GM12874 (cell line): ENCODE measurements at regions not wholly inside any gene's neighbourhood (a gene's known extent, or its start where the extent isn't known, plus 50 kb on each side); places are given as distances from the start of the nearest gene placed in this dataset.

ENCODE experiments used
- TF ChIP-seq, protein P1 (sequence below): IDR thresholded peaks from 2 replicates; pipeline ENCODE4 v1.5.1; 2011; ENCODE audit warnings: low read depth, mild to moderate bottlenecking, control low read depth, low read length, moderate library complexity; ENCODE audit not compliant: insufficient read depth

DNA sequence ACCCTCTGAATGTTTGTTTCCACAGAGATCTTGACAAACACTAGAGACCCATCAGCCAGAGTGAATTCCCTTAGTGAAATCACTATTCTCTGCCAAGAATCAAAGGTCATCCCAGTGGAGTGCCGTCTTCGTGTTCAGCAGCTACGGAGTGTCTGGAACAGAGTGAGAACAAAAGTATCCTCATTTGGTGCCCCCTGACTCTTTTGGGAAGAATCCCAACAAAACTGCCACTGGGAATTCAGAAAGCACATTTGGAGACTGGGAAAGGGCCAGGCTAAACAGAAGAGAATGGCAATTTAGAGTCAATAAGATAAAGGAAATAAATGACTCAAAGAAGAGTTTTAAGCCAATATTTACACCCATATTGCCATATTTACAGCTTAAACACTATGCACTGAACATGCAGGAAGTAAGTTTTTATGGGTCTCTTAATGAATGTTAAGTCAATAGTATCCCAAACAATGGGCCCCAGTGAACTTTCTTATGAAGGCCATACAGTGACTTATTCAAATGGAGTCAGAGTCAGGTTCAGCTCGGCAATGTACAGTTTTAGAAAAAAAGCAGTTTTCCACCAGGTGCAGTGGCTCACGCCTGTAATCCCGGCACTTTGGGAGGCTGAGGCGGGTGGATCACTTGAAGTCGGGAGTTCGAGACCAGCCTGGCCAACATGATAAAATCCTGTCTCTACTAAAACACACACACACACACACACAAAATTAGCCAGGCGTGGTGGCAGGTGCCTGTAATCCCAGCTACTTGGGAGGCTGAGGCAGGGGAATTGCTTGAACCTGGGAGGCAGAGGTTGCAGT lies 392.6 kb downstream of the KLF5 start:
- TF ChIP-seq, protein P1, sequence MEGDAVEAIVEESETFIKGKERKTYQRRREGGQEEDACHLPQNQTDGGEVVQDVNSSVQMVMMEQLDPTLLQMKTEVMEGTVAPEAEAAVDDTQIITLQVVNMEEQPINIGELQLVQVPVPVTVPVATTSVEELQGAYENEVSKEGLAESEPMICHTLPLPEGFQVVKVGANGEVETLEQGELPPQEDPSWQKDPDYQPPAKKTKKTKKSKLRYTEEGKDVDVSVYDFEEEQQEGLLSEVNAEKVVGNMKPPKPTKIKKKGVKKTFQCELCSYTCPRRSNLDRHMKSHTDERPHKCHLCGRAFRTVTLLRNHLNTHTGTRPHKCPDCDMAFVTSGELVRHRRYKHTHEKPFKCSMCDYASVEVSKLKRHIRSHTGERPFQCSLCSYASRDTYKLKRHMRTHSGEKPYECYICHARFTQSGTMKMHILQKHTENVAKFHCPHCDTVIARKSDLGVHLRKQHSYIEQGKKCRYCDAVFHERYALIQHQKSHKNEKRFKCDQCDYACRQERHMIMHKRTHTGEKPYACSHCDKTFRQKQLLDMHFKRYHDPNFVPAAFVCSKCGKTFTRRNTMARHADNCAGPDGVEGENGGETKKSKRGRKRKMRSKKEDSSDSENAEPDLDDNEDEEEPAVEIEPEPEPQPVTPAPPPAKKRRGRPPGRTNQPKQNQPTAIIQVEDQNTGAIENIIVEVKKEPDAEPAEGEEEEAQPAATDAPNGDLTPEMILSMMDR: no peak

DNA sequence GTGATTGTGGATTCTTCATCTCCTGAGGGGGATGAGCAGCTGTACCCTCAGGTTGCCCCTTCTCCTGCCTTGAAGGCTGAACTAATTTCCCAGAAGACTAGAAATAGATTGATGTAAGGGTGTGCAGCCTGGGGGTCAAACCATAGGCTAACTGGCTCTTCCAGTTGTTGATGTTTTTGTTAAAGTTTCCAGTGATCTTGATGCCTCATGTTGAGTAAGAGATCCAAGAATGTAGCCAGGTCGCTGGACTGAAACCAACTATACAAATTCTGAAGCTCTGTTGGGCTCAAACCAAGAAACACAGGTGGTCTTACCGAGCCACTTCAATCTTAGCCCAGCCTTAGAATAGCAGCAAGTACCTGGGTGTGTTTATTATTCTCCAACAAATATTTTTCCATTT lies 391.8 kb downstream of the KLF5 start:
- TF ChIP-seq, protein P1: no peak

DNA sequence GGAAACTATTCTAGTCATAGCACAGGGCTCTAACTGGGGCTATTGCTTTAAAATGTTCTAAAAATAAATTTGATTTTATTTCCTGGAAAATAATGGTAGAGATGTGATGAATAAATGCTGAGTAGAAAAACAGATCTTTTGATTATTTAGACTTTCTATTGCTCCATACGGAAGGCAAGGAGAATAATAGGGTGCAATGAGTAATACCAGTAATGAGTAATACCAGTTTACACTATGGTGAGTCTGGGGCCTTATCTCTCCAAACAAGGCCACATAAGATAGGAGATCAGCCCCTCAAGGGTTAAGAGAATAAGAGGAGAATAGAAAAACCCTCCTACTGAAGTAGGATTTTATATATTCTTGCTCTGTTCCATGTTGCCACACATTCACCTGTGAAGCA lies 390.4 kb downstream of the KLF5 start:
- TF ChIP-seq, protein P1: no peak

DNA sequence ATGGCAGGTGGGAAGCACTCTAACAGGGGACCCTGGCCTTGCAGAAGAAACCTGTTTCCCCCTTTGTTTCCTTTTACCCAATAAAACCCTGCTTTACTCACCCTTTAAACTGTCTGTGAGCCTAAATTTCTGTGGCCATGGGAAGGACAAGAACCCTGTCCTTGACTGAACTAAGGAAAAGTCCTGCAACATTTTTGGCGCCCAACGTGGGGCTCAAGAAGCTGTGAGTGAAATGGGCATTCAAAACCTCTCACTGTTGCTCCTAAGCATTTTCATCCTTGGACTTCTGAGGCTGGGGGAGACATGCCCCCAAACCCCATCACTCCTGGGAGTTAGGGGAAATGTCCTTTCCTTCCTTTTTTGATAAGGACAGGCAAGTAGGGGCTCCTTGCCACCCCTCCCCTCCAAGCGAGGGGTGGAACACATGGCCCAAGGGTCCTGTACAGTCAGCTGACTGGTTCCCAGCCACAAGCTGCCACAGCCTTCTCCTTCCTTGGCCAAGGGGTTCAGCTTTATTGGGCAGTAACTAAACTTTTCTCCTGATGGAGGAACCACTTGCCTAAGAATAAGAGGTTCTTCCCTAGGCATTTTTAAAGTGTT lies 381.6 kb downstream of the KLF5 start:
- TF ChIP-seq, protein P1: no peak

DNA sequence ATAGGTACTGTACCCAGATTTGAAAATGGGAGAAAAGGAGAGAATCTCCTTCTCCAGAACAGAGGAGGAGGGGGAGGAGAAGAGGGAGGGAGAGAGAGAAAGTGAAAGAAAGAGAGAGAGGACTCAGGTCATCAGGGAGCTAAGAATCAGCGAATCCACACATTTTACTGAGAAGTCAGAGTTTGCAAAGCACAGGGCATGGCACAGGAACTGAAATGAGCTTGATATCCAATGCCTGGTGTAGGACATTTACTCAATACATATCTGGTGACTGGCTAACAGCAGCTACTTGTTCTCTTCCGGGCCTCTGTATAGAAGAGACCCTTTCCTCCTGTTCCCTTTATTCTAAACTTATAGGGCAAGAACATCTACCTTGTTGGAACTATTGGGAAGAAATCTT lies 375.1 kb downstream of the KLF5 start:
- TF ChIP-seq, protein P1: no peak

DNA sequence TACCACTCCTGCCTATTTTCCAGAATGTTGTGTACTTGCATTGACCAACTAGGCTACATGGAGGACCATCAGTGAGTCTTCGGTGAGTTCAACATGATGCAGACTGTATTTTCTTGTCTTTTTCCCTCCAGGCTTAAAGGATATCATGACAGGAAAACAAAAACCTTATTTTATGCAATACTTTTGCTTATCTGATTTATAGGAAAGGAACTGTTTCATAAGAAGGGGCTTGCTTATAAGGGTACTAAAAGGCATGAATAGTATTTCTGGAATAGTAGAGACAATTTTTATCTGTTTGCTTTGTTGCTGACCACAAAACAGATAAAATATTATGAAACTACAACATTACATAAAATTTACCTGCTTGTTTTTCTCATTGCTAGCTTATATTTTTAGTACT lies 374.7 kb downstream of the KLF5 start:
- TF ChIP-seq, protein P1: no peak

DNA sequence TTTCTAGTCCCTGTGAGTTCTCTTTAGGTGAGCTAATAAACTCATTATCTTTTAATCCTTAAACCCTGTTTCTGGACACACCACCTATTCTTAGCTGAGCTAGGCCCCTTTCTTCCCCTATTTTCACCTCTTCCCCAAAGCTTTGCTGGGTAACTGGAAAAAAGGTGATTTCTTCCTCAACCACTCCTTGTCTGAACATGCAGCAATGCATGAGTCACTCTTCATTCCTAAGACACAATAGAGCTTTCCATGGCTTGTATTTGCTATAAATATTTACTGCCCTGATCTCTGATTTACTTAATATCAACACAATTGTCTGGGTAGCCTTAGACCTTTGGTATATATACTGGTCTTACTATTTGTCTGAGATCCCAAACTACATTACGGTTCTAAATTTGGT lies 370.9 kb downstream of the KLF5 start:
- TF ChIP-seq, protein P1: no peak
